GM12878 (cell line): ENCODE measurements at regions not wholly inside any gene's neighbourhood (a gene's known extent, or its start where the extent isn't known, plus 50 kb on each side); places are given as distances from the start of the nearest gene placed in this dataset.

Experiments used
- ATAC-seq: fragments of 200-7000 bp; cut with Tn5 transposase; 3 replicates; pipeline ENCODE4 v1.9.1; 2020; ENCODE audit warnings: mild to moderate bottlenecking, moderate library complexity
- BruUV-seq: library from RNA; stranded (reverse); fragments of 400-500 nt; replicated peaks from 2 replicates; lab custom pipeline; 2021; lab: Mats Ljungman, UMichigan
- CTCF ChIA-PET: fragments of 300-600 bp; sonication (Branson Sonifier 250); formaldehyde crosslinking; extraction: SDS; loops from one replicate; lab custom pipeline; 2021; ENCODE audit warnings: inconsistent platforms; lab: Yijun Ruan, JAX
- POLR2A ChIA-PET: fragments of 350-600 bp; formaldehyde crosslinking; extraction: SDS; loops from one replicate; lab custom pipeline; 2021; ENCODE audit warnings: inconsistent platforms; lab: Charles Lee
- RAD21 ChIA-PET: fragments of 300-600 bp; sonication (Branson Sonifier 250); formaldehyde crosslinking; loops from one replicate; lab custom pipeline; 2023; ENCODE audit warnings: antibody characterized with exemption; ENCODE audit not compliant: unreplicated experiment; lab: Charles Lee
- SMC1A ChIA-PET: fragments of 300-600 bp; sonication (Branson Sonifier 250); formaldehyde crosslinking; loops from one replicate; lab custom pipeline; 2023; ENCODE audit not compliant: unreplicated experiment, uncharacterized antibody; lab: Charles Lee
- DNase-seq: peaks from one replicate; pipeline ENCODE4 v3.0.0-alpha.2; 2011; ENCODE audit warnings: low read depth, low spot score
- FAIRE-seq: peaks from 3 replicates; lab custom pipeline; 2011; peaks lifted over from hg19 to GRCh38; lab: Jason Lieb, UNC
- H2AFZ ChIP-seq: 2 replicates; pipeline ENCODE4 v1.6.0; 2011; ENCODE audit warnings: low read depth, low read length, control low read depth; ENCODE audit not compliant: control insufficient read depth
- H3K27ac ChIP-seq: 2 replicates; pipeline ENCODE4 v1.5.1; 2011; ENCODE audit warnings: control low read depth; ENCODE audit not compliant: control insufficient read depth, insufficient read depth
- H3K27me3 ChIP-seq, 2 experiments: replicated peaks in 1 of 2; 2 replicates each; pipeline versions ENCODE4 v1.6.0 to v1.6.1; 2011; ENCODE audit warnings: low read length in 1 of 2; ENCODE audit not compliant: control insufficient read depth in 2 of 2, insufficient read depth in 2 of 2
- H3K36me3 ChIP-seq, 2 experiments: 2 replicates each; pipeline ENCODE4 v1.5.1; 2011; ENCODE audit warnings: low read length in 1 of 2; ENCODE audit not compliant: control insufficient read depth in 2 of 2, insufficient read depth in 2 of 2
- H3K4me1 ChIP-seq: 2 replicates; pipeline ENCODE4 v1.6.1; 2011; ENCODE audit warnings: mild to moderate bottlenecking, low read length, moderate library complexity, mixed read lengths; ENCODE audit not compliant: control insufficient read depth, insufficient read depth
- H3K4me2 ChIP-seq: 2 replicates; pipeline ENCODE4 v1.6.0; 2011; ENCODE audit warnings: control low read depth; ENCODE audit not compliant: control insufficient read depth, insufficient read depth
- H3K4me3 ChIP-seq: fragments of 200-600 bp; sonication (generic); 2 replicates; pipeline ENCODE4 v1.5.1; 2016
- H3K79me2 ChIP-seq: 2 replicates; pipeline ENCODE4 v1.6.0; 2011; ENCODE audit warnings: low read length; ENCODE audit not compliant: control insufficient read depth, insufficient read depth
- H3K9ac ChIP-seq: 2 replicates; pipeline ENCODE4 v1.8.0; 2011; ENCODE audit warnings: low read length, control low read depth, mixed read lengths; ENCODE audit not compliant: control insufficient read depth, insufficient read depth
- H3K9me3 ChIP-seq: replicated peaks from 3 replicates; pipeline ENCODE4 v1.5.1; 2011; ENCODE audit warnings: mild to moderate bottlenecking, low read length; ENCODE audit not compliant: control insufficient read depth, insufficient read depth
- H4K20me1 ChIP-seq: 2 replicates; pipeline ENCODE4 v1.6.0; 2011; ENCODE audit not compliant: control insufficient read depth, insufficient read depth
- CHD2 ChIP-seq: IDR thresholded peaks from 2 replicates; pipeline ENCODE4 v1.6.1; 2011; ENCODE audit warnings: low read depth, low read length, improper control_type of control experiment, borderline replicate concordance
- E2F4 ChIP-seq: IDR thresholded peaks from 2 replicates; pipeline ENCODE4 v1.6.1; 2012; ENCODE audit warnings: low read depth, low read length, improper control_type of control experiment
- IKZF2 ChIP-seq, 2 experiments: fragments of 450-650 bp; IDR thresholded peaks; 2 replicates each; pipeline ENCODE4 v1.6.1; 2017; ENCODE audit warnings: mild to moderate bottlenecking in 2 of 2, moderate library complexity in 2 of 2
- POLR2A ChIP-seq: IDR thresholded peaks from 2 replicates; pipeline ENCODE4 v1.6.1; 2011; ENCODE audit warnings: low read depth, mild to moderate bottlenecking, low read length
- STAT3 ChIP-seq: IDR thresholded peaks from 2 replicates; pipeline ENCODE4 v1.6.1; 2011; ENCODE audit warnings: low read depth, low read length, improper control_type of control experiment
- TAF1 ChIP-seq: IDR thresholded peaks from 2 replicates; pipeline ENCODE4 v1.6.1; 2011; ENCODE audit warnings: mild to moderate bottlenecking, low read depth, low read length, borderline replicate concordance
- ZNF687 ChIP-seq: fragments of 450-650 bp; IDR thresholded peaks from 2 replicates; pipeline ENCODE4 v1.6.1; 2017; ENCODE audit warnings: mild to moderate bottlenecking, moderate library complexity
- in situ Hi-C: fragments of 300-500 bp; cut with MboI; formaldehyde crosslinking; loops from 9 replicates; pipeline ENCODE4 v1.14.3; 2018; ENCODE audit warnings: mixed read lengths
- intact Hi-C: fragments of 100-400 bp; cut with micrococcal nuclease; formaldehyde crosslinking; loops from one replicate; pipeline ENCODE4 v1.14.2; 2022; ENCODE audit not compliant: unreplicated experiment

- H3K4me3 ChIP-seq, result no peak overlapping the region
- no peak overlapping the region for H3K27ac ChIP-seq
- BruUV-seq, result no TSS peak
- H2AFZ ChIP-seq, result no peak overlapping the region
- CTCF ChIA-PET, result interaction anchor here (1.5 to 1.8 kb wide), 2 partner anchors 453 to 511 kb away, joined by 3 to 7 read pairs; no protein-coding TSS in a partner anchor
- SMC1A ChIA-PET, result interaction anchor here (0.7 to 2.2 kb wide), 3 partner anchors 12 to 671 kb away, joined by 3 to 8 read pairs (median 4); no protein-coding TSS in a partner anchor
- DNase-seq, result no peak
- H3K27me3 ChIP-seq, result no peaks in the 10 kb centered on the region
- RAD21 ChIA-PET, result interaction anchor here (1.2 kb wide), 1 partner anchor 511 kb away, joined by 5 read pairs; no protein-coding TSS in a partner anchor
- no peak for TF ChIP-seq IKZF2 (IDR thresholded peaks at IDR 0.05)
- TF ChIP-seq POLR2A, result no peak
- no peak for TF ChIP-seq ZNF687
- TF ChIP-seq CHD2, result no peak
- no peak for TF ChIP-seq E2F4
- no peak for TF ChIP-seq STAT3
- TF ChIP-seq TAF1, result no peak
- no peaks in the 10 kb centered on the region for H4K20me1 ChIP-seq
- no peaks in the 10 kb centered on the region for H3K79me2 ChIP-seq
- H3K4me2 ChIP-seq, result no peak overlapping the region
- intact Hi-C loops, result no loop called here
- no peak overlapping the region for H3K9ac ChIP-seq
- H3K36me3 ChIP-seq, result no peaks in the 10 kb centered on the region
- no peak for FAIRE-seq
- no peaks in the 10 kb centered on the region; the same call in 2 of the 3 replicates for H3K9me3 ChIP-seq
- ATAC-seq, result no peak
- POLR2A ChIA-PET, result no interaction called here
- in situ Hi-C loops, result no loop called here
- no peaks in the 10 kb centered on the region for H3K4me1 ChIP-seq
Measured at GRCh38 chr2:237024255-237024654, 61.4 kb upstream of the COPS8 start.
